ENCODE measurements at regions not wholly inside any gene's neighbourhood (a gene's known extent, or its start where the extent isn't known, plus 50 kb on each side); places are given as distances from the start of the nearest gene placed in this dataset.

DNA sequence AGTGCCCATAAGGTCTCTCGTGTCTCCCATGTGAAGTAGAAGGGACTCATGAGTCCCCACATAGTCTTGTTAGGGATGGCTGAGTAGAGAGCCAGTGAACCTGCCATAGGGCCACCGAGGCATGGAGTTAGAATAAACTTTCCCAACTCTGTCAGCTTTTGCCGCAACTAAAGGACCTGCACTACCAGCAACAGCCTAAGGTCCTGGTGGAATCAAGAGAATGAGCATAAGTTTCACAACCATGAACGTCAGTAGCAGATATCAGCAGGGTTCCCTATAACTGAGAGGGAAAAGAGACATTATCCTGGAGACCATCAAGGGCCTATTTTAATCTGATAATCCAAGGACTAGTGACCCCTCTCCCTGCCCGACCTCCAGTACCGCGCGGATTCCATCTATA lies 60.3 kb upstream of the FNDC3B start:
- no peak for TF ChIP-seq POLR2AphosphoS5 (IDR thresholded peaks at IDR 0.05; ENCODE audit: low read depth)
- TF ChIP-seq, protein P1, sequence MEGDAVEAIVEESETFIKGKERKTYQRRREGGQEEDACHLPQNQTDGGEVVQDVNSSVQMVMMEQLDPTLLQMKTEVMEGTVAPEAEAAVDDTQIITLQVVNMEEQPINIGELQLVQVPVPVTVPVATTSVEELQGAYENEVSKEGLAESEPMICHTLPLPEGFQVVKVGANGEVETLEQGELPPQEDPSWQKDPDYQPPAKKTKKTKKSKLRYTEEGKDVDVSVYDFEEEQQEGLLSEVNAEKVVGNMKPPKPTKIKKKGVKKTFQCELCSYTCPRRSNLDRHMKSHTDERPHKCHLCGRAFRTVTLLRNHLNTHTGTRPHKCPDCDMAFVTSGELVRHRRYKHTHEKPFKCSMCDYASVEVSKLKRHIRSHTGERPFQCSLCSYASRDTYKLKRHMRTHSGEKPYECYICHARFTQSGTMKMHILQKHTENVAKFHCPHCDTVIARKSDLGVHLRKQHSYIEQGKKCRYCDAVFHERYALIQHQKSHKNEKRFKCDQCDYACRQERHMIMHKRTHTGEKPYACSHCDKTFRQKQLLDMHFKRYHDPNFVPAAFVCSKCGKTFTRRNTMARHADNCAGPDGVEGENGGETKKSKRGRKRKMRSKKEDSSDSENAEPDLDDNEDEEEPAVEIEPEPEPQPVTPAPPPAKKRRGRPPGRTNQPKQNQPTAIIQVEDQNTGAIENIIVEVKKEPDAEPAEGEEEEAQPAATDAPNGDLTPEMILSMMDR (IDR thresholded peaks at IDR 0.05; ENCODE audit: insufficient read depth, low read length) = no peak

Measured in HL-60 (cell line).